WTC11 (cell line): ENCODE measurements at regions not wholly inside any gene's neighbourhood (a gene's known extent, or its start where the extent isn't known, plus 50 kb on each side); places are given as distances from the start of the nearest gene placed in this dataset.

ENCODE experiments used
- CREB1 ChIP-seq: sonication (generic); formaldehyde crosslinking; IDR thresholded peaks from 2 replicates; pipeline ENCODE4 v1.8.0; 2023; ENCODE audit warnings: mild to moderate bottlenecking, missing genetic modification reagents
- TF ChIP-seq, protein P1 (sequence below): sonication (generic); formaldehyde crosslinking; conservative IDR thresholded peaks from 2 replicates; pipeline ENCODE4 v1.8.1; 2022; ENCODE audit warnings: mild to moderate bottlenecking, missing genetic modification reagents
- TF ChIP-seq, protein P2 (sequence below): sonication (generic); formaldehyde crosslinking; IDR thresholded peaks from 2 replicates; pipeline ENCODE4 v1.8.1; 2023; ENCODE audit warnings: mild to moderate bottlenecking, missing genetic modification reagents, moderate library complexity
- TF ChIP-seq, protein P3 (sequence below): fragments of 200-600 bp; IDR thresholded peaks from 2 replicates; pipeline ENCODE4 v1.8.0; 2022; ENCODE audit warnings: antibody characterized with exemption

DNA sequence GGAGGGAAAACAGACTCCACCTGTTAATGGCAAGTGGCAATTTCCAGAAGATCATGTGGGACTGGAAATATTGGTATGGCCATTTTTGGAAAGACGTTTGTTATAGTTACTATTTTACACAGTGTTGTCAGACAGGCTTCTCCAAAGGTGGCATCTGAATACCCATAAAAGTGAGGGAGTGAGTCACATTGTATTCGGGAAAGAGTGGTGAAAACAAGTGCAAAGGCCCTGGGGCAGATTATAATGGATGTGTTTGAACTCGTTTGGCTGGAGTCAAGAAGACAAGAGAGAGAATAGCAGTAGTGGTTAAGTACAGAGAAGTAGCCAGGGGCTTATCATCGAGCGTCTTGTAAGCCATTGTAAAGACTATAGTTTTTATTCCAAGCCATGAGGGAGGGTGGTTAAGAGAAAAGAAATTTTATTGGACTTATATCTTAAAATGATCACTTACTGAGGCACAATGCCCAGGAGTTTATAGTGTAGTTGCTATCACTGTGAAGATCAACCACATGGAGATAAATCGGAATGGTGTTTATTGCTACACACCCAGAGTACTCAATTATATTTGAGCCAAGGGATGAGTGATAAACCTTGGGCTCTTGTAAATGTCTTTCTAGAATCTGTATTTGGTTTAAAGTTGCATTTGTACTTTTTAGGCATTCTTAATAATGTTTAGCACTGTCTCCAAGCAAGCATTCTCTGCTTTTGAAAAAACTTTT lies 212.8 kb upstream of the KBTBD8 start:
- TF ChIP-seq, protein P1, sequence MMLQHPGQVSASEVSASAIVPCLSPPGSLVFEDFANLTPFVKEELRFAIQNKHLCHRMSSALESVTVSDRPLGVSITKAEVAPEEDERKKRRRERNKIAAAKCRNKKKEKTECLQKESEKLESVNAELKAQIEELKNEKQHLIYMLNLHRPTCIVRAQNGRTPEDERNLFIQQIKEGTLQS (CRISPR knock-in tag), result no peak
- TF ChIP-seq, protein P2, sequence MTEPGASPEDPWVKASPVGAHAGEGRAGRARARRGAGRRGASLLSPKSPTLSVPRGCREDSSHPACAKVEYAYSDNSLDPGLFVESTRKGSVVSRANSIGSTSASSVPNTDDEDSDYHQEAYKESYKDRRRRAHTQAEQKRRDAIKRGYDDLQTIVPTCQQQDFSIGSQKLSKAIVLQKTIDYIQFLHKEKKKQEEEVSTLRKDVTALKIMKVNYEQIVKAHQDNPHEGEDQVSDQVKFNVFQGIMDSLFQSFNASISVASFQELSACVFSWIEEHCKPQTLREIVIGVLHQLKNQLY, result no peak
- TF ChIP-seq, protein P3, sequence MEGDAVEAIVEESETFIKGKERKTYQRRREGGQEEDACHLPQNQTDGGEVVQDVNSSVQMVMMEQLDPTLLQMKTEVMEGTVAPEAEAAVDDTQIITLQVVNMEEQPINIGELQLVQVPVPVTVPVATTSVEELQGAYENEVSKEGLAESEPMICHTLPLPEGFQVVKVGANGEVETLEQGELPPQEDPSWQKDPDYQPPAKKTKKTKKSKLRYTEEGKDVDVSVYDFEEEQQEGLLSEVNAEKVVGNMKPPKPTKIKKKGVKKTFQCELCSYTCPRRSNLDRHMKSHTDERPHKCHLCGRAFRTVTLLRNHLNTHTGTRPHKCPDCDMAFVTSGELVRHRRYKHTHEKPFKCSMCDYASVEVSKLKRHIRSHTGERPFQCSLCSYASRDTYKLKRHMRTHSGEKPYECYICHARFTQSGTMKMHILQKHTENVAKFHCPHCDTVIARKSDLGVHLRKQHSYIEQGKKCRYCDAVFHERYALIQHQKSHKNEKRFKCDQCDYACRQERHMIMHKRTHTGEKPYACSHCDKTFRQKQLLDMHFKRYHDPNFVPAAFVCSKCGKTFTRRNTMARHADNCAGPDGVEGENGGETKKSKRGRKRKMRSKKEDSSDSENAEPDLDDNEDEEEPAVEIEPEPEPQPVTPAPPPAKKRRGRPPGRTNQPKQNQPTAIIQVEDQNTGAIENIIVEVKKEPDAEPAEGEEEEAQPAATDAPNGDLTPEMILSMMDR, result no peak
- no peak for TF ChIP-seq CREB1
